ENCODE measurements at regions not wholly inside any gene's neighbourhood (a gene's known extent, or its start where the extent isn't known, plus 50 kb on each side); places are given as distances from the start of the nearest gene placed in this dataset.

GRCh38 chr2:136286423-136286822 lies 168.5 kb upstream of the CXCR4 start:
- TF ChIP-seq, protein P1, sequence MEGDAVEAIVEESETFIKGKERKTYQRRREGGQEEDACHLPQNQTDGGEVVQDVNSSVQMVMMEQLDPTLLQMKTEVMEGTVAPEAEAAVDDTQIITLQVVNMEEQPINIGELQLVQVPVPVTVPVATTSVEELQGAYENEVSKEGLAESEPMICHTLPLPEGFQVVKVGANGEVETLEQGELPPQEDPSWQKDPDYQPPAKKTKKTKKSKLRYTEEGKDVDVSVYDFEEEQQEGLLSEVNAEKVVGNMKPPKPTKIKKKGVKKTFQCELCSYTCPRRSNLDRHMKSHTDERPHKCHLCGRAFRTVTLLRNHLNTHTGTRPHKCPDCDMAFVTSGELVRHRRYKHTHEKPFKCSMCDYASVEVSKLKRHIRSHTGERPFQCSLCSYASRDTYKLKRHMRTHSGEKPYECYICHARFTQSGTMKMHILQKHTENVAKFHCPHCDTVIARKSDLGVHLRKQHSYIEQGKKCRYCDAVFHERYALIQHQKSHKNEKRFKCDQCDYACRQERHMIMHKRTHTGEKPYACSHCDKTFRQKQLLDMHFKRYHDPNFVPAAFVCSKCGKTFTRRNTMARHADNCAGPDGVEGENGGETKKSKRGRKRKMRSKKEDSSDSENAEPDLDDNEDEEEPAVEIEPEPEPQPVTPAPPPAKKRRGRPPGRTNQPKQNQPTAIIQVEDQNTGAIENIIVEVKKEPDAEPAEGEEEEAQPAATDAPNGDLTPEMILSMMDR (conservative IDR thresholded peaks at IDR 0.05; ENCODE audit: low read depth, low read length) = no peak
- no peak for TF ChIP-seq EZH2 (IDR thresholded peaks at IDR 0.05; ENCODE audit: borderline replicate concordance, low read depth, low read length, poor library complexity, severe bottlenecking)
